ENCODE measurements at regions not wholly inside any gene's neighbourhood (a gene's known extent, or its start where the extent isn't known, plus 50 kb on each side); places are given as distances from the start of the nearest gene placed in this dataset.

DNA sequence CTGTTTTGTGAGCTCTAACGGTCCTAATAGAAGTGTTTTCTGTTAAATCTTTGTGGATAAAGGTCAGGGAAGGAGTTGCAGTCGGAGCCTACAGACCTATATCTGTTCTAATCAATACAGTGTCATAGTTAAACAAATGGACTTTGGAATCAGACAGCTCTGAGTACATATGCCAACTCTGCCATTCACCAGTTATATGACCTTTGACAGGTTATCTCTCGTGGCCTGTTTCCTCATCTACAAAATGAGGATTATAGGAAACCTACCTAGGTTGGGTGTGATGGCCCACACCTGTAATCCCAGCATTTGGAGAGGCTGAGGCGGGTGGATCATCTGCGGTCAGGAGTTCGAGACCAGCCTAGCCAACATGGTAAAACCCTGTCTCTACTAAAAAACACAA is 89.7 kb downstream of the MID1IP1 start:
- H3K4me3 Mint-ChIP-seq: no peak overlapping the region
- TF ChIP-seq, protein P1, sequence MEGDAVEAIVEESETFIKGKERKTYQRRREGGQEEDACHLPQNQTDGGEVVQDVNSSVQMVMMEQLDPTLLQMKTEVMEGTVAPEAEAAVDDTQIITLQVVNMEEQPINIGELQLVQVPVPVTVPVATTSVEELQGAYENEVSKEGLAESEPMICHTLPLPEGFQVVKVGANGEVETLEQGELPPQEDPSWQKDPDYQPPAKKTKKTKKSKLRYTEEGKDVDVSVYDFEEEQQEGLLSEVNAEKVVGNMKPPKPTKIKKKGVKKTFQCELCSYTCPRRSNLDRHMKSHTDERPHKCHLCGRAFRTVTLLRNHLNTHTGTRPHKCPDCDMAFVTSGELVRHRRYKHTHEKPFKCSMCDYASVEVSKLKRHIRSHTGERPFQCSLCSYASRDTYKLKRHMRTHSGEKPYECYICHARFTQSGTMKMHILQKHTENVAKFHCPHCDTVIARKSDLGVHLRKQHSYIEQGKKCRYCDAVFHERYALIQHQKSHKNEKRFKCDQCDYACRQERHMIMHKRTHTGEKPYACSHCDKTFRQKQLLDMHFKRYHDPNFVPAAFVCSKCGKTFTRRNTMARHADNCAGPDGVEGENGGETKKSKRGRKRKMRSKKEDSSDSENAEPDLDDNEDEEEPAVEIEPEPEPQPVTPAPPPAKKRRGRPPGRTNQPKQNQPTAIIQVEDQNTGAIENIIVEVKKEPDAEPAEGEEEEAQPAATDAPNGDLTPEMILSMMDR (IDR thresholded peaks at IDR 0.05): no peak
- DNase-seq: no peak
- peaks cover 57% of the 10 kb centered on the region for H3K9me3 Mint-ChIP-seq
- H3K36me3 Mint-ChIP-seq (ENCODE audit: low read depth): no peaks in the 10 kb centered on the region
- H3K27me3 Mint-ChIP-seq (ENCODE audit: low read depth, poor library complexity): peaks cover 4% of the 10 kb centered on the region
- peaks cover 15% of the 10 kb centered on the region for H3K4me1 Mint-ChIP-seq
- H3K27ac Mint-ChIP-seq: no peak overlapping the region

DNA sequence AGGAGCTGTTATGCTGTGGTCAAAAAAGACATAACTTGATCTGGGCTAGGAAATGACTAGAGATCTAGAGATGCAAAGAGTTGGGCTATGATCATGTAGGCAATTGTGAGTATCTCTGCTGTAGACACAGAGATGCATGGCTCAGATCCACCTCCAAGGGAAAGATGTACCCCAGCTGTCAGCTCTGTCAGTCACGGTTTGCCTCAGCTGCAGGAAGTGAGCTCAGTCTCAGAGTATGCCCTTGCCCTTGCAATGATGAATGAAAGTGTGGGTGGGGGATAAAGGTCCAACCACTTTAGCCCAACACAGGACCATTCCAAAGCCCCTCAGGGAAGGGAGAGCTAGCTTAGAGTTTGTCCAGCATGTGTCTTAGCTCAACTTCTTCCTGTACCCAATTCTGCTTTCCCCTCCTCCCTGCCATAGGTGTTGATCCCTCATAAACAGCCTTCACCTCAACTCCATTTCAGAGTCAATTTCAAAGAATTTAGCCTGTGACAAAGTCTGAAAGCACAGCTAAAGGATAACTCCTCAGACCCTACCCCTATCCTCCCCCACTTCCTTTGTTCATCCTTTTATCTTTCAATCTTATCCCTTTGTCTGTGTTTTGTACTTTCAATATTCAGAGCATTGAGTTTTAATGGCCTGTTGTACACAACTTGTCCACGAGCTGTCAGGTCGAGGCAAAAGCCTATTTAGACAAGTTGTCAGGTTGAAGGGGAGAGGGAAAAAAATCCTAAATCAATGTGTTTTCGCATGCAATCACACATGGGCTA is 90.6 kb downstream of the MID1IP1 start:
- peaks cover 4% of the 10 kb centered on the region for H3K27me3 Mint-ChIP-seq (ENCODE audit: low read depth, poor library complexity)

DNA sequence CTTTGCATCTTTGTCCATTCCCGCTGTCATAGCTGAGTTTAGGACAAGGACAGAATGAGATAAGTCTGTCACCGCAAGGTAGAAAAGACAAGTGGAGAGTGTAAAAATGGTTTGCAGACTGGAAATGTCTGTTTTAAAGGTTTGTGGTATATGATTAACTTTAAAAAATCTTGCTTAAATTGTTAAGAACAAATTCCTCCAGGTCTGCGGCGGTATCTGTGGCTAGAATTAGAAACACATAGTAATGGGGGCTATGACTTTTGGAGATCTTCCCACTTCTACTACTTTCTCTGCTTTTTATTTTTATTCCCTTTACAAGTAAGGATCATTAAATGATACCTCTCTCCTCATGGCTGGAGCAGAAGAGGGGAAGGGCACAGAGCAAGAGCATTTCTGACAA is 92.2 kb downstream of the MID1IP1 start:
- Mint-ChIP-seq H3K36me3 (ENCODE audit: low read depth) (no peaks in the 10 kb centered on the region), H3K4me3 (no peak overlapping the region), H3K27me3 (ENCODE audit: low read depth, poor library complexity) (peaks cover 4% of the 10 kb centered on the region), H3K4me1 (peaks cover 15% of the 10 kb centered on the region), H3K27ac (no peak overlapping the region), H3K9me3 (peaks cover 53% of the 10 kb centered on the region)
- no peak for DNase-seq
- TF ChIP-seq, protein P1 (IDR thresholded peaks at IDR 0.05): no peak

More for the DNA sequence above, 90.6 kb downstream of the MID1IP1 start:
- H3K4me3 Mint-ChIP-seq: no peak overlapping the region
- peaks cover 52% of the 10 kb centered on the region for H3K9me3 Mint-ChIP-seq
- no peak overlapping the region for H3K27ac Mint-ChIP-seq
- no peak for DNase-seq
- no peaks in the 10 kb centered on the region for H3K36me3 Mint-ChIP-seq (ENCODE audit: low read depth)
- peaks cover 15% of the 10 kb centered on the region for H3K4me1 Mint-ChIP-seq
- TF ChIP-seq, protein P1 (IDR thresholded peaks at IDR 0.05): no peak

DNA sequence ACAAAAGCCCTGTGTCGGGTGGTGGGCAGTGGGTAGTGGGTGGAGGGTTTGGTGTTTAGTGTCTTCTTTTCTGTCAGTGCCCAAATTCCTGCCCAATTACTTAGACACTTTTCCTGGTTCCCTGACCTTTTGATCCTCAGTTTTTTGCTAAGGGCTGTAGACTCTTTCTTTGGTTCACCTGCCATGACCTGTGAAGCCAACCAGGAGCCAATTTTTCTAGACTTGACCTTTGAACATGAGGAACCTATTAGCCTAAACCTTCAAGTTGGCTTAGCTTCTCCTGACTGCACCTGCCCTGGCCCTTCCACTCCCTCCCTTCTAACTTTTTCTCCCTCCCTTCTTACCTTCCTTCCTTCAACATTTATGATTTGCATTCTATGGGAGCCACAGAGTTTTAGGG is 94.5 kb downstream of the MID1IP1 start:
- Mint-ChIP-seq H3K27me3 (ENCODE audit: low read depth, poor library complexity) (peaks cover 4% of the 10 kb centered on the region), H3K27ac (no peak overlapping the region), H3K36me3 (ENCODE audit: low read depth) (no peaks in the 10 kb centered on the region), H3K9me3 (peaks cover 42% of the 10 kb centered on the region), H3K4me1 (peaks cover 15% of the 10 kb centered on the region), H3K4me3 (no peak overlapping the region)
- no peak for DNase-seq
- TF ChIP-seq, protein P1 (IDR thresholded peaks at IDR 0.05): no peak

DNA sequence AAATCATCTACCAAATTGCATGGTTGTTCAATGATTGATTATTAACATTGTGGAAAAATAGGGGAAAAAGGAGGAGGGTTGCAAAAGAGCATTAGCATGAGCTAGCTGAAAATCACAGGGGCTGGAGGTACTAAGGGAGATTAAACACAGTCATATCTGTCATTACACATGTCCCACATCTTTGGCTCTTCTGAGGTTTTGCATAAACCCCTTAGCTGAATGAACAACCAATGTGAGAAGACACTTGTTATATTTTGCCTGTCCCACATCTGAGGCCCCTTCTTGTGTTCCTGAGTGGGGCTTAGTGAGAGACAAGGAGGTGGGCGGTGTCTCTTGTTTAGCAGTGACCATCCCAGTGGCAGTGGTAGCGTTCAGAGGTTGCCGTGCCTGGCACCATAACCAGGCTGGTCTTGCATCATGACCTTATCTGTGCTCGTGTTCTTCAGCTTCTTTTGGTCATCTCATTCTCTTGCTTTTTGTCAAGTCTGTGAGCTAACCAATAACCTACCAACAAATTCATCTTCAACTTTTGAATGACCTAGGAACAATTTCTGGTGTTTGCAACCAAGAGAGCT is 95.6 kb downstream of the MID1IP1 start:
- H3K9me3 Mint-ChIP-seq: peaks cover 46% of the 10 kb centered on the region
- H3K4me3 Mint-ChIP-seq: no peak overlapping the region
- peaks cover 10% of the 10 kb centered on the region for H3K4me1 Mint-ChIP-seq
- no peak overlapping the region for H3K27ac Mint-ChIP-seq
- TF ChIP-seq, protein P1 (IDR thresholded peaks at IDR 0.05): no peak
- peaks cover 4% of the 10 kb centered on the region for H3K27me3 Mint-ChIP-seq (ENCODE audit: low read depth, poor library complexity)
- H3K36me3 Mint-ChIP-seq (ENCODE audit: low read depth): no peaks in the 10 kb centered on the region
- no peak for DNase-seq

DNA sequence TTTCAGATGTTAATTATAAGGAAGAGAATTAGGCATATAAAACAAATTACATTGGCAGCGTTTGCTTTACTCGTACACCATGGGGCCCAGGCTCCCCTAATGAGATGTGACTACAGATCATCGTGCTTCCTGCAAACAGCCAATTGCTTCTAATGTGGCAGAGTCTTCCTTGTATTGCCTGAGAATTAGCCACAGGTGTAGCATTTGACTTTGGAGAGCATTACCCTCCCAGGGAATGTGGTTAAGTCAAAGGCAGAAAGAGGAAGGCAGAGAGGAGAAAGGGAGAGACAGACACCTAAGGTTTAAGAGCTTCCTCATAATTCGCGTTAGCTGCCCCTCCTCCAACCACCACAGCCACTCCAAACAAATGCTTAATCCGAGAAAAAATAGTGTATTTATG is 97.0 kb downstream of the MID1IP1 start:
- Mint-ChIP-seq H3K27me3 (ENCODE audit: low read depth, poor library complexity) (peaks cover 4% of the 10 kb centered on the region), H3K9me3 (peaks cover 37% of the 10 kb centered on the region), H3K27ac (no peak overlapping the region), H3K4me3 (no peak overlapping the region), H3K4me1 (peaks cover 5% of the 10 kb centered on the region), H3K36me3 (ENCODE audit: low read depth) (no peaks in the 10 kb centered on the region)
- TF ChIP-seq, protein P1 (IDR thresholded peaks at IDR 0.05): no peak
- DNase-seq: no peak

Data from nephron progenitor cell (in vitro differentiated cells).